HG03354 (cell line): ENCODE measurements at regions not wholly inside any gene's neighbourhood (a gene's known extent, or its start where the extent isn't known, plus 50 kb on each side); places are given as distances from the start of the nearest gene placed in this dataset.

ENCODE experiments used
- ATAC-seq: cut with Tn5 transposase; IDR thresholded peaks from one replicate; pipeline ENCODE4 v1.9.1; 2021; ENCODE audit warnings: mild to moderate bottlenecking; ENCODE audit not compliant: unreplicated experiment, poor library complexity, severe bottlenecking

GRCh38 chr6:95439741-95440140, 137.6 kb upstream of the MANEA start:
- no peak for ATAC-seq

GRCh38 chr6:95448208-95448607, 129.1 kb upstream of the MANEA start:
- ATAC-seq: no peak

GRCh38 chr6:95469511-95469910, 107.8 kb upstream of the MANEA start:
- ATAC-seq: no peak

- no peak for ATAC-seq
Observed at GRCh38 chr6:95478941-95479340, 98.4 kb upstream of the MANEA start.

GRCh38 chr6:95487817-95488216, 89.5 kb upstream of the MANEA start:
- no peak for ATAC-seq

GRCh38 chr6:95489185-95489863, 88.0 kb upstream of the MANEA start:
- no peak for ATAC-seq

GRCh38 chr6:95496769-95497426, 80.4 kb upstream of the MANEA start:
- ATAC-seq: no peak

- ATAC-seq: no peak
Observed at GRCh38 chr6:95501032-95501904, 76.1 kb upstream of the MANEA start.

GRCh38 chr6:95503568-95503967, 73.8 kb upstream of the MANEA start:
- no peak for ATAC-seq

- ATAC-seq: no peak
Observed at GRCh38 chr6:95511404-95511803, 65.9 kb upstream of the MANEA start.

GRCh38 chr6:95515975-95516374, 61.4 kb upstream of the MANEA start:
- no peak for ATAC-seq

GRCh38 chr6:95517004-95517403, 60.3 kb upstream of the MANEA start:
- no peak for ATAC-seq

- ATAC-seq: no peak
Observed at GRCh38 chr6:95517568-95517967, 59.8 kb upstream of the MANEA start.

GRCh38 chr6:95518630-95519227, 58.6 kb upstream of the MANEA start:
- ATAC-seq: no peak

- no peak for ATAC-seq
Observed at GRCh38 chr6:95519228-95520037, 57.9 kb upstream of the MANEA start.

- ATAC-seq: no peak
Observed at GRCh38 chr6:95521181-95521580, 56.2 kb upstream of the MANEA start.
